SK-N-MC (cell line): ENCODE measurements at regions not wholly inside any gene's neighbourhood (a gene's known extent, or its start where the extent isn't known, plus 50 kb on each side); places are given as distances from the start of the nearest gene placed in this dataset.

ENCODE experiments used
- EZH2 ChIP-seq: fragments of 200-600 bp; sonication (generic); IDR thresholded peaks from one replicate; pipeline ENCODE4 v1.6.1; 2017; ENCODE audit warnings: antibody characterized with exemption
- FOXP2 ChIP-seq: optimal IDR thresholded peaks from 2 replicates; pipeline ENCODE3; 2011; ENCODE audit warnings: mild to moderate bottlenecking, moderate library complexity; ENCODE audit not compliant: insufficient read depth; ENCODE audit errors: extremely low read length, control extremely low read depth
- POLR2AphosphoS5 ChIP-seq: IDR thresholded peaks from 2 replicates; pipeline ENCODE4 v1.6.1; 2012; ENCODE audit warnings: mild to moderate bottlenecking, low read depth, low read length, borderline replicate concordance

DNA sequence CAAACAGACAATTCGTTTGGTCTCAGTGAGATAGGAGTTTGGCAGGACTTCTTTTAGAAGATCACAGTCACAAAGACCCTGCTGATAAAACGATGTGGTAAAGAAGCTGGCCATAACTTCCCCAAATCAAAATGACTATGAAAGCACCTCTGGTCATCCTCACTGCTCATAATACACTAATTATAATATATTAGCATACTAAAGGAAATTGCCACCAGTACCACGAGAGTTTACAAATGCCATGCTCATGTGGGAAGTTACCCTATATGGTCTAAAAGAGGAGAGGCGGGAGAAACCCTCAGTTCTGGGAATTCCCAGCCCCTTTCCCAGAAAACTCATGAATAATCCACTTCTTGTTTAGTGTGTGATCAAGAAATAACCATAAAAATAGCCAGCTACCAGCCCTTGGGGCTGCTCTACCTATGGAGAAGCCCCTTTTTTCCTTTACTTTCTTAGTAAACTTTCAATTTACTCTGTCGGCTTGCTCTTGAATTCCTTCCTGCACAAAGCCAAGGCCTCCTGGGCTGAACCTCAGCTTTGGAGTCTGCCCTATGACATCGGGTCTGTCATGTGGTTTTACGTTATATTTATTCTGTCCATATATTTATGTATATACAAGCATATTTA lies 115.8 kb upstream of the IGSF10 start:
- no peak for TF ChIP-seq EZH2
- no peak for TF ChIP-seq POLR2AphosphoS5
- TF ChIP-seq FOXP2 = no peak
